HG02678 (cell line): ENCODE measurements at regions not wholly inside any gene's neighbourhood (a gene's known extent, or its start where the extent isn't known, plus 50 kb on each side); places are given as distances from the start of the nearest gene placed in this dataset.

Experiments
- ATAC-seq: cut with Tn5 transposase; IDR thresholded peaks from one replicate; pipeline ENCODE4 v1.9.1; 2021; ENCODE audit warnings: mild to moderate bottlenecking, moderate library complexity; ENCODE audit not compliant: unreplicated experiment

DNA sequence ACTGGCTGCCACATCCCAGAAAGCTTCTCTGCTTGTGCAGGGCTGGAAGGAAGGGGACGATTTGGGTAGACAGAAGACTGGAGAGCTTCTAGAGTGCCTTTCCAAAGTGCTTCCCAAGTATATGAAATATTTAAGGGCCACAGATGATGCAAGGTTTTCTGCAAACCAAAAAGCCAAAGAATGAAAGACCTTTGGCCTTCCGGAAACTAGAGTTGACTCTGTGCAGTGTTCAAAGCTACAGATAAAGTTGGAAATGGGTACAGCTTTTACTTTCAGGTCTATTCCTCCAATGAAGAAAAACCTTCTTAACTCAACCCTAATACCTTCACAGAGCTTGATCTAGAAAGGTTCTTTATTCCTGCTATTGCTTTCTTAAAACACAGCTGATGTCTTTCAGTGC lies 253.0 kb upstream of the KLHL29 start:
- no peak for ATAC-seq

DNA sequence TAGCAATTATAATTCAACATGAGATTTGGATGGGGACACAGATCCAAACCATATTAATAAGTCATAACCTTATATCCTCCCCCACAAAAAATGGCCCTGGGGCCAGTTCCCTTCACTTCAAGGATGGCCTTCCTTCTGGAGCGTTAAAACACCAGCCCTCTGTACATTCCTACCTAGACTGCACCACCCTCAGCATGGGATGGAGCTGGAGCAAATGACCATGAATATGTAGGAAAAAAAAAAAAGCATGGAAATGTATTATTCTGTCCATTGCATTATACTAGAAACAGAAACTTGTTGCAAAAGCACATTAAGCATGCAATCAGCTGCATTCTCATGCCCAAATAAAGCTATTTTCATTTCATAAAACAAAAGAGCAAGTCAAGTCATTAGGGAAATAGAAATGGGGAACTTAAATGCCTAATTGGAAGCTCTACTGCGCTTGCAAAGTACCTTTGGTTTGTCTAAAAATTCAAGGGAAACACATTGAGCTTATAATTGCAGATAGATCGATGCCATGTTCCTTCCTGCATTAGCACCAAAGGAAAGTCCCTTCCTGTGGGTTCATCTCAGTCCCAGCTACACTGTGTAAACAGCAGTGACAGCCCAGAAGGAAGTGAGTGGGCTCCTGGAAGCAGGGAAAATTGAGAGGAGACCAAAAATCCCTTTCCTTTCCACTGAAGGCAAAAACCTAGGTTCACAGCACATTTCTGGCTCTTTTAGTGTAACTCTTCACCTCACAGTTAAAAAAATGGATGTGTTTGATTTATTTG lies 252.0 kb upstream of the KLHL29 start:
- no peak for ATAC-seq

DNA sequence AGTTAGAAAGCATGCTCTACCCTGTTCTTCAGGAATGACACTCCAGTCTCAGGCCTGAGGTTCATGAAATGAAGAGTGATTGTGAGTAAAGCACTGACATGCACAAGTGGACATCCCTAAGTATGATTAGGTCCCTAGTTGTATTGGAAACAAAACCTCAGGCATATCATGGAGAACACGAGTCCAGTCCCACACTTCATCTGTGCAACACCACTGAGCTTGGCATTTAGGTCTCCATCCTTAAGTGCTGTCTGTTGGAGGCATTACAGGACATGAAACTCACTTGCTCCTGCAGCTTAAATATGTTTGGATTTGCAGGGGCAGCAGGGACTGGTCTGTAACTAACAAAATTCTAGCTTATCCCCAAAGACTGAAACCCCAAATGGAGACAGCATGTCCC lies 250.3 kb upstream of the KLHL29 start:
- ATAC-seq = no peak

- ATAC-seq = no peak
Observed at GRCh38 chr2:23135481-23136100, 249.4 kb upstream of the KLHL29 start.

GRCh38 chr2:23137166-23137565 lies 247.8 kb upstream of the KLHL29 start:
- no peak for ATAC-seq

GRCh38 chr2:23138701-23139100 lies 246.3 kb upstream of the KLHL29 start:
- ATAC-seq = no peak

GRCh38 chr2:23145460-23145859 lies 239.5 kb upstream of the KLHL29 start:
- ATAC-seq = no peak

DNA sequence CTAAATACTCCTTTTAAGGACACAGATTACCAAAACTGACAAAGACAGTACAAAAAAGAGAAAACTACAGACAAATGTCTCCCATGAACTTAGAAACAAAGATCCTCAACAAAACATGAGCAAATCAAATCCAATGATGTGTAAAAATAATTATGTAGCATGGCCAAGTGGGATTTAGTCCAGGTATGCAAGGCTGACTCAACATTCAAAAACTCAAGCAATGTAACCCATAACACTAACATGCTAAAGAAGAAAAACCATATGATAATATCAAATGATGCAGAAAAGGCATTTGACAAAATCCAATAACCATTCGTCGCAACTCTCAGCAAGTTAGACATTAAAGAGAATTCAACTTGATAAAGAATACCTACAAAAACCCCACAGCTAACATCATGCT lies 239.0 kb upstream of the KLHL29 start:
- no peak for ATAC-seq

GRCh38 chr2:23148342-23148741 lies 236.6 kb upstream of the KLHL29 start:
- ATAC-seq = no peak

DNA sequence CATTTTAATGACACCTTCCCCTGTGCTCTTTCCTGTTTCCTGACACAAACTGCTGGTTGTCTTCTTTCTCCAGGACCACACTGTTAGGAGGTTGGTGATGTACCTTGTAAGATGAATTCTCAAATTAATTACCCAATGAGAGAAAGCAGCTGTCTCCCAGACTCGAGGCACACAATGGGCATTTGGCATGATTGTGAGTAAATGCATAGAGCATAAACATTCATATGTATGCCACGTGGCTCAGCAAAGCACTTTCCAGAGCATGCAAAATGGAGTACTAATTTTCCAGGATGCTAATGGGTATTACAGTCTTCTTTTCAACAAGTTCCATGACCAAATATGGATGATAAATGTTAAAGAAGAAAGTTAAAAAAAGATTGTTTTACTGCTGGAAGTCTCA lies 235.2 kb upstream of the KLHL29 start:
- no peak for ATAC-seq

GRCh38 chr2:23153484-23153883 lies 231.5 kb upstream of the KLHL29 start:
- no peak for ATAC-seq

DNA sequence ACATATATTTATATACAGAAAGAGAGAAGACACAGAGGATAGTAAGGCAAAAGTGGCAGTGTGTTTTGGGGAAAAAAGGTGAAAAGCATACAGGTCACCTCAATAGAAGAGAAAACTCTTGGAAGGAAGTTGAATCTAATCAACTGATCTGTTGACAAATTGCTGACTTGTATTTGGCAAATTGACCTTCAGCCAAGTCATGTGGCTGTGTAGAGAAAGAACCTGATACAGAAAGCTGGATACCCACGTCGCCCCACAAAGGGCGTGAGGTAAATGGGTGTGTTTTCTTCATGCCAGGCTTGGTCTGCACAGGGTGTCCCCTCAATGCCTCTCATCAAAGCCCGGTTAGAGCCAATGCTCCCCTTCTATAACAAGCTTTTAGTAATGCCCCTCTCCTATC lies 230.0 kb upstream of the KLHL29 start:
- no peak for ATAC-seq

DNA sequence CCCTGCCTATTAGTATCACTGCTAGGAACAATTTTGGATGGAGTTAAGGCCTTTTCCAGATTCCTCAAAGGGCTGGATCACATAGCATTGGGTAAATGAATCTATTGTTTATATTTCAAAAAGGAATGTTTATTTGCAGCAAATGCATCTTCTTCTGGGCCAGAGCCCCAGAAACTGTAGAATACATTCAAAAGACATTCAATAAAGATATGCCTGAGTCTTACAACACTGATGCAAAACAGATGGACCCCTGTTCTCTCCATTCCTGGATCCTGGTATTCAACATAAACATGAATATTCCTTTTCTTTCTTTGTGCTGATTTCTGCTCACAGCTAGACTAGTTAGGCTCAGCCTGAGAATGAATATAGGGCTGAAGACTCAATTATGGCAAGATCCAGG lies 227.2 kb upstream of the KLHL29 start:
- no peak for ATAC-seq

DNA sequence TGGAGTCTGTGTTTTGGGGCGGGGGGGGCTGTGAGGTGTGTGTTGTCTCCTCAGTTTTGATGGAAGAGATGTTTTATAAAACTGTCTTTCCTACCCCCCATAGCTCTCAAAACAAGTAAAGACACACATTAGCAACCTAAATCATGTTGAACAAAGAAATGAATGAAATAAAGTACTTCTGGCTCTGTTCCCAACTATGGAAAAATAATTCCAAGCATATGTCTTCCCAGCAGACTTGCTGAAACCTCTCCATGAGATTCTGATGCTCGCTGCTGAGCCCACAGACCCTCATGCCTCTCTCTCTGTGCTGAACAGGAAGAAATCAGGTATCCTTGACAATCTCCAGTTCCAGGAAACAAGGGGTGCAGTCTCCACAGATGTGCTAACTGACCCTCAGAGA lies 226.7 kb upstream of the KLHL29 start:
- ATAC-seq = no peak

- no peak for ATAC-seq
Observed at GRCh38 chr2:23159746-23160405, 225.1 kb upstream of the KLHL29 start.

GRCh38 chr2:23164173-23164572 lies 220.8 kb upstream of the KLHL29 start:
- ATAC-seq = no peak

DNA sequence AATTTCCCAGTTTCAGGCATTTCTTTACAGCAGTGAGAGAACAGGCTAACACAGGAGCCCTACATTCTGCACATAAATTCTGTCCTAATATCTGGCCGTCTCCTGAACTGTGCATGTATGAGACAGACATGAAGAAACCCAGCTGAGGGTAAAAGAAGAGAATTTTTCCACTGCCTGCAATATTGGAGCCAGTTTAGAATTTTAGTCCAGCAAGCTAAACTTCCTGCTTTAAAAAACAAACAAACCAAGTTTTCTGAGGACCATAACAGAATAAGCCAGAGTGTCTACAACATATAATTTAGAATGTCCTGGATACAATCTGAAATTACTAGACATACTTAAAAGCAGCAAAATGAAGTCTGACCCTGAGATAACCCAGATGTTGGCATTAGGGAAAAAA lies 215.1 kb upstream of the KLHL29 start:
- ATAC-seq = no peak

- no peak for ATAC-seq
Observed at GRCh38 chr2:23171108-23171507, 213.9 kb upstream of the KLHL29 start.

DNA sequence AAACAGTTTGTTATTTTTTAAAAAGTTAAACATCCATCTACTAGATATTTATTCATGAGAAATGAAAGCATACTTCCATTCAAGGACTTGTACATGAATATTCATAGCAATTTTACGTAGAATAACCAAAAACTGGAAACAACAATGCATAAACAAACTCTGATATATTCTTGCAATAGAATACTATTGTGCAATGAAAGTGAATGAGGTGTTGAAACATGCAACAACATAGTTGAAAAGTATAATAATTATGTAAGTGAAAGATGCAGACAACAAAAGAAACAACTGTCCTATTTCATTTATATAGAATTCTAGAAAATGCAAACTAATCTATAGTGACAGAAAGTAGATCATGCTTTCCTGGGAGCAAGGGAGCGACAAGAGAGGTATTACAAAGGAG lies 206.6 kb upstream of the KLHL29 start:
- ATAC-seq = no peak

DNA sequence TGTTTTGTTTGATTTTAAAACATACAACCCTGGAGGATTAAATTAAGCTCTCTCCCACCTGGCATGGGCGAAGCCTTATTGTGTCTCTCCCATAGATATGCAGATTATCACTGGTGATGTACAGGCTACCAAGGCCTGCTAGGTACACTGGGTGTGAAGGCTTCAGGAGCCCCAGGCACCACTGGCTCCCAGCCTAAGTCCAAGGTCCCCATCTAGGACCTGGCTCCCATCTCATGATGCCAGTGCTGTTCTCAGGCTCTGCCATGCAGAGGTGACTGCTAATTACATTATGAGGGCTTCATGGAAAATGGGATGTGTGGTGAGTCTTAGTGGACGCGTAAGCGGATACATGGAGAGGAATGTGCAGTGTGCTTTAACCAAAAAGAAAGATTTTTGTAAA lies 201.2 kb upstream of the KLHL29 start:
- ATAC-seq = no peak

GRCh38 chr2:23198316-23199114 lies 186.5 kb upstream of the KLHL29 start:
- ATAC-seq = no peak
